GM19025 (cell line): ENCODE measurements at regions not wholly inside any gene's neighbourhood (a gene's known extent, or its start where the extent isn't known, plus 50 kb on each side); places are given as distances from the start of the nearest gene placed in this dataset.

Experiments used
- ATAC-seq: cut with Tn5 transposase; IDR thresholded peaks from one replicate; pipeline ENCODE4 v1.9.1; 2021; ENCODE audit warnings: mild to moderate bottlenecking, low read depth, moderate library complexity; ENCODE audit not compliant: unreplicated experiment

GRCh38 chr12:115481141-115481540 lies 796.4 kb downstream of the MED13L start:
- no peak for ATAC-seq

DNA sequence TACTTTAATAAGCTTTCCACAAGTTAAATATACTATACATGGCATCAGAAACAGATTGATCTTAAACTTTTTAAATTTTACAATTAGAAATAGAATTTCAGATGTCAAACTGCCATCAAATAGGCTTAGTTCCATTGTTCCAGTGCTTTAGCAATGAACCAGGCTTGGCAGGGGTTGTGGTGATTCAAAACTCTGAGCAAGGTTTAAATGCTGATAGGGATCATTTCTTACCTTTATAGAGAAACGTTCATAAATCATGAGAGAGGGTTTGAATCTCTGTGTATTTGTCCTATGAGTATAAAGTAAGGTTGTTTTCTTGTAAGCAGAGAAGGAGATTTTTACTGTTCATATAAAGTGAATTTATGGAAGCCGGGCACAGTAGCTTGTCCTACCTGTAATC lies 794.5 kb upstream of the TBX3 start:
- ATAC-seq, result no peak

DNA sequence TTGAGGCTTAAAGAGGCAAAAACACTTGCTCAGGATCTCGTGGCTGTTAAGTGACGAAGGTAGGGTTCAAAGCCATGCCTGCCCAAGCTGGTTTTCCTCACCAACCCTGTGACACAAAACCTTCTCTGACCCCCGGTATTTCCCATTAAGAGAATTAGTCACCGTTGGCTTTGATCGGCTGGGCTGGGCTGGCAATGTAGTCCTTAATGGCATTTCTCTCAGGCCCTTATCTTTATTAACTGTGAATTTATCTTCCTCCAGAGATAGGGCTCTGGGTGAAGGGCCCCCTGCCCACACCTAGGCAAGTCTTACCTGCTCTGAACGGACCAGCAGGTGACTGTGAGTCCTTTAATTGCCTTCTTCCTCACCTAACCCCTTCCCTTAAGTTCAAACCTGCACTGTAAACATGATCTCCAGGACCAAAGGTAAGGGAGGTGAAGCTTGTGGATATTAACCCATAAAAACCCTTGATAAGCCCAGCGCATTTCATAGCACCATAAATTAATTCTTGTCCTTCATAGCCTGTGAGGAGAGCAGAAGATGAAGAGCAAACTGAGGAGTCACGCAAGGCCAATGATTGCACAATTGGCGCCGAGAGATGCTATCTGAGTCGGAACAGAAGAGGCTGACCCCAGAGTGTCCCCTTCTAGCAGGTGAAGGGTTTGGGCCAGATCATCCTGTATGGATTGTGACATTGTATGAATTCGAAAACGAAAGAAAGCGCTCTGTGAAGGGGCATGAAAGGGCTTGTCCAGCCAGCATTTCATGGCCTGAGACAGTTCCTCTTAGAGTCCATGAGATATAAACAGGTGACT lies 790.8 kb upstream of the TBX3 start:
- no peak for ATAC-seq

DNA sequence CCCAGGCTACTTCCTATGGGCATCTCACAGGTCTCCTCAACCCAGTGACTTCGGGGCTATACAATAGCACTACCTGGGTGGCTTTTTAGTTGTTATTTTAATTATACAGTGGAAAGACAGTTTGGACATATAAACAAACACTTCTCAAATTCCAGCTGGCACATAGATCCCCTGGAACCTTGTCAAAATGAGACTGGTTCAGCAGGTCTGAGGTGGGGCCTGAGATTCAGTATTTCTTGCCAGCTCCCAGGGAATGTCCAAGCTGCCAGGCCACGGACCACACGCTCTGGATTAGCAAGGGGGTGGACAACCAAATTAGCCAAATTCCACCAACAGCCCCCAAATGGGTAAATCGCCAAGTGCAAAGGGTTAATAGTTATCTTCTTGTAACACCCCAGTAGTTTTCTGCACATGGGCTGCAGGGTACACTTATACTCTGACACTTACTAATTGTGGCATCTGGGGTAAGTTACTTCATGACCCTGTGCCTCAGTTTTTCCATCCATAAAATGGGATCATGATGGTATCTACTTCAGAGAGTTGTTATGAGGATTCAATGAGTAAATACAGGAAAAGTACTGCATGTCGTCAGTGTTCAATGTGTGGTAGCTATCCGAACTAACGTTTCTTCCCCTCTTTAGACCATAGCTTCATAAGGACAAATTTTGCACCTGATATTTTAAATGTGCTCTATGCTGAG lies 789.4 kb upstream of the TBX3 start:
- no peak for ATAC-seq

GRCh38 chr12:115472852-115473251 lies 788.9 kb upstream of the TBX3 start:
- no peak for ATAC-seq

GRCh38 chr12:115470977-115471376 lies 787.0 kb upstream of the TBX3 start:
- ATAC-seq, result no peak

GRCh38 chr12:115470526-115470925 lies 786.6 kb upstream of the TBX3 start:
- no peak for ATAC-seq

DNA sequence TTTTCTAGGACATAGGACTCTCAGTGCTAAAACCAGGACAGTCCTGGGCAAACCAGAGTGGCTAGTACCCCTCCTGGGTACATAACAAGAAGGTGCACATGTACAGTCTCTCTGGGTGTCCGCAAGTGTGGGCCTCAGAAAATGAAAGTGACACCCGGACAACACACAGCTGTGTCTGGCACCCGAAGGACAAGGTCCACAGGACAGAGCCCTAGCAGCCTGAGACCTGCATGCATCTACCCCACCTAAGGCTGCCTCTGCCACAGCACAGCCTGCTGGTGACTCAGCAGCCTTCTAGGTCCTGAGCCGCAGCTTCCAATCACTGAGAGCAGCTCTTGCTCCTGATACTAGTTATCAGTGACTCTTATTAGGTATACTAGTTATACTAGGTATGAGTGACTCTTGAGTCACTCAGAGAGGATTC lies 784.1 kb upstream of the TBX3 start:
- ATAC-seq, result no peak

GRCh38 chr12:115467531-115467930 lies 783.6 kb upstream of the TBX3 start:
- no peak for ATAC-seq

DNA sequence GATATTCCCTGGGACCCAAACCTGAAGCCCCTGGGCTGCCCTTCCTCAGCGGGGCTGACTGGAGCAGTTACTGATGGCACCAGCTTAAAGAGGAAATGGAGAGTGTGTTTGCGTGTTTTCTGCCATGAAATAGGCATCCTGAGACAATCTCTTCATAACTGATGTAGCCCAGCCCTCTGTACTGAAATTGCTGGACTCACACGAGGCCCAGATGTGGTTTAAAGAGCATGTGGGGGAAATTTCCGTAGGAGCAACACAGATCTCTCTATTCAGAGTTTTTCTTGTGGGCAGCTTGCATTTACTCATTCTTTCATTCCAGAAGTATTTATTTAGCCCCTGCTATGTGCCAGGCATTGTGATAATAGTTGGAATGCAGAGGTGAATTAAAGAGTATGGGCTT lies 782.1 kb upstream of the TBX3 start:
- no peak for ATAC-seq

DNA sequence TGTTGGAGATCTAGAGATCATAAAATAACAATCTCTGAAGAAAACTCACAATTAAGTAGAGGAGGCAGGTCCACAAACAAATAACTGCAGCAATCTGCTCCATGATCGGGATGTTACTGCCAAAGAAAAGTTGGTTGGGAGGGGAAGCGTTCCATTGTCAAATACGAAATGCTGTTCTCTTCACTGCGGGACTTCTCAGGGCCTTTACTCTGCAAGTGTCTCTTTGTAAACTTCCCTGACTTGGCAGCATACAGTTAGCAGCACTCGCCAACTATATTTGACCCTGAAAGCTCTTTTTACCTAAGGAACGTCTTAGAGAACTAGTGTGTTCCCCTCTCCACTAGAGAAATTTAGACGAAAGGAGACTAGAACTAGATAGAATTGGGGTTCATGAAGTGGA lies 780.7 kb upstream of the TBX3 start:
- no peak for ATAC-seq

DNA sequence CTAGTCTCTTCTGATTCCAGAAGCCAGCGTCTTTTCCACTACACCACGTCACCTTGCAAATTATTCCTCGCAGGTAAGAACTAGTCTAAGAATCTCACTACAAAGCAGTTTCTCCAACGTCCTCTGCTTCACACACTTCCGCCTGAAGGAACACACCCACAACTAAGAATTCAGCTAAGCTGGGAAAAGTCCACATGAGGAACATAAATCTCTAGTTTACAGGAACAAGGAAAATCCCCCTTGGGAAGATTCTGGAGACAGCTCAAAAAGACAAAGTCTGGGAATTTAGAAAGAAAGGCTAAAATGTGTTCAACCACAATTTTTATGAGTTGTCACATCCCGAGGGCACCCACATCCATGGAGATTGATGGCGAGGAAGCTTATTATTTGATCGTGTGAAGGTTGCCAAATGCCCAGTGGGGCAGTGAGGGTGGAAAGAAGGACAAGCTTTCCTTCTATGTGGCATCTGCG lies 780.2 kb upstream of the TBX3 start:
- no peak for ATAC-seq

DNA sequence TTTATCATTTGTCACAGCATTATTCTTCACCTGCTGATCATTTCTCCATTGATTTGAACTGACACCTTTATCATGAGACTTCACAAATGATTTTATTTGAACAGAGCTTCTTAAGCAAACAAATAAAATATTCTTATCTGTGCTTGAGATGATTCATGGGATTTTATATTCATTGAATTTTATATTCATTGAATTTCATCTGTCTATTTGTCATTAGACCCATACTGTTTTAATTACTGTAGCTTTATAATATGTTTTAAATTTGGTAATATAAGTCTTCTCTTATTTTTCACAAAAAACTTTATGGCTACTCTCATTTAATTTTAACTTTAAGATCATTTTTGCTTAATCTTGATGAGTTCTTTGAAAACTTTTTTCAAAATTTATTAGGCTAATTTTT lies 777.4 kb upstream of the TBX3 start:
- no peak for ATAC-seq

DNA sequence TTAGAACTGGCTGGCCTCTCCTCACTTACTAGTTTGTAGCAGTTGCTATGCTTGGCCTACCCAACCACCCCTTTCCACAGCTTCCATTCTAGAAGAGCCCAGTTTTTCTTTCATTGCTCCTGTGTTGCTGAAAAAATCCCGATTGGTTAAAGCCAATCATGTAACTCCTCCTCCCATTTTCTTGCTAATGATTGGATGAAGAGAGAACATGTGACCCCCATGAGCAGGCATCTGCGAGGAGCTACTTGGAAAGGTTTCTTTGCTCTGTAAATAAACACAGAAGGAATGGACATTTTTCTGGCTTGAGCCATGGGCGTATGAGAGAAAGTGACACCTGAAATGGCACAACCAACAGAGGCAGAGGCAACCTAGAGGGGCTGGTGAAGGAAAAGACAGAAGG lies 773.8 kb upstream of the TBX3 start:
- ATAC-seq, result no peak

DNA sequence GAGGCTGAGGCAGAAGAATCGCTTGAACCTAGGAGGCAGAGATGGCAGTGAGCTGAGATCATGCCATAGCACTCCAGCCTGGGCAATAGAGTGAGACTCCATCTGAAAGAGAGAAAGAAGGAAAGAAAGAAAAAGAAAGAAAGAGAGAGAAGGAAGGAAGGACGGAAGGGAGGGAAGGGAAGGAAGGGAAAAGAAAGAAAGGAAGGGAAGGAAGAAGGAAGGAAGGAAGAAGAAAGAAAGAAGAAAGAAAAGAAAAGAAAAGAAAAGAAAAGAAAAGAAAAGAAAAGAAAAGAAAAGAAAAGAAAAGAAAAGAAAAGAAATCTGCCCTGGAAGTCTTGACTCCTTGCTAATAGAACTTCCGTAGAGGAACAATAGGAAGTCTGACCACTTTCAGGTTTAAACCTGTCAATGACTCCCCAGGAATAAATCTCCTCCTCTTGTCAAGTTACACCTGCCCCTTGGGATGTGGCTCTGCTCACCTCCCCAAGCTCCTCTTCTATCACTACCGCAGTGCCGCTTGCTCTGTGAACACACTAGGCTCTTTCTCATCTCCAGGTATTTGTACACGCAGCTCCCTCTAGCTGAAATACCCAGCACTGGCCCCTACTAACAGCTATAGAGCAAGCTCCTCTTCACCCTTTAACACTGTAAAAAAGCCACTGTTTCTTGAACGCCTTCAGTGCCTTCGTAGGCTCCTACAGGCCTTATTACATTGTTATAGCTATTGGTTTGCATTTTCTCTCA lies 773.1 kb upstream of the TBX3 start:
- ATAC-seq, result no peak

GRCh38 chr12:115455268-115455681 lies 771.3 kb upstream of the TBX3 start:
- no peak for ATAC-seq

DNA sequence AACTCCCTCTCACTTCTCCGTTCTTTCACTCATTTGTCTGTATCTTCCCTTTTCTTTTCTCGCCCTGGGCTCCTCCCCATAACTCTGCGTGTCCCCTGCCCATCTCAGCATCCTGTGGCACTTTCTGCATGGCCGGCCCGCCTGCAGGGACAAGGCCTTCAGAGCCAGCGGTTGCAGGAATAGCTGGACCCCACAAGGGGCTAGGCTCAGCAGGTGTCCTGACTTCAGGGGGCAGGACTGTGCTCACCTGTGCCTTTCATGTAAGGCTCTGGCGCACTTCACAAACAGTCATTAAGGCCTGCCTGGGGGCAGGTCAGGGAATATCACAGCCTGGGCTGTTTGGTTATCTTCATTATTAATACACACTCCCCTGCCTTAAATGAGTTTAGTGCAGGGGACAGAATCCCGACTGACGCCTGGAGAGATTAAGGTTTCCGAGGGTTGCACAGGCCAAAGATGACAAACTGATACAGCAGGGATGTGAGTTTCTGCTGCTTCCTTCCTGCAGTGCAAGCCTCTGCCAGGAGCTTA lies 768.8 kb upstream of the TBX3 start:
- no peak for ATAC-seq

DNA sequence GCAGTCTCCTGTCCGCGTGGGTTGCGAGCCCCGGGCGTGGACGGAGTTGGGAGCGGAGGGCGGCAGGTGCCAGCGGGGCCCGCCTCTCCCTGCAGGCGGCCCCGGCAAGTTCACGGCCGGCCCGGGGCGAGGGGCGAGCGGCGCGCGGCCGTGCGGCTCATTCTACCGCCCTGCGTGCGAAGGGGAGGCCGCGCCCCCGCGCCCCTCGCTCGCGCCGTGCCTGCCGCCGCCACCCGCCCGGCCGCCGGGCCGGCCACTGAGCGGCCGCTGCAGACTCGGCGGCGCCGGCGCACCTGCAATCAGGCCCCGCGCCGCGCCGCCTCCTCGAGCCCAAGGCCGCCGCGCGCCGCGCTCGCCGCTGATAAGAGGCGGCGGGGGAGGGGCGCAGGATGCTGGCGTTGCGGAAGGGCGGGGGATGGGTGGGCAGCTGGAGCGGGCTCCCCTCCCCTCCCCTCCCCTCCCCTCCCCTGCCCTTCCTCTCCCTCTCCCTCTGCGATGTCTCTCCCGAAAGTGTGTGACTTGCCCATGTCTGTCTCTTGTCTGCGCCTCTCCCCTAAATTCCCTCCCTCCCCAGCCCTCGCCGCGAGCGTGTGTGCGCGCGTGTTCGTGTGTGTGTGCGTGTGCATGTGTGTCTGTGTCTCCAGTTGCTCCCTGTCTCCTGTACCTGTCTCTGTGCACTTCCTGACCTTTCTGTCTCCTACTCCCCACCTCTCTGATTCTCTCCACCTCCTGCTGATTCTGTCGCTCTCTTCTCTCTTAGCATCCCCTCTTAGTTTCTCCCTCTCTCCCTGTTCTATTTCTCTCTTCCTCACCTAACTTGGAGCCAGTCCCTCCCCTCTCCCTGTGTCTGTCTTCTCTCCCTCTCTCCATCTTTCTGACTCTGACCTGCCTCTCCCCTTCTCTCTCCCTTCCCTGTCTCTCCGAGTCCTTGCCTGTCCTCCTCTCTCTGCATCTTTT lies 768.1 kb upstream of the TBX3 start:
- no peak for ATAC-seq

DNA sequence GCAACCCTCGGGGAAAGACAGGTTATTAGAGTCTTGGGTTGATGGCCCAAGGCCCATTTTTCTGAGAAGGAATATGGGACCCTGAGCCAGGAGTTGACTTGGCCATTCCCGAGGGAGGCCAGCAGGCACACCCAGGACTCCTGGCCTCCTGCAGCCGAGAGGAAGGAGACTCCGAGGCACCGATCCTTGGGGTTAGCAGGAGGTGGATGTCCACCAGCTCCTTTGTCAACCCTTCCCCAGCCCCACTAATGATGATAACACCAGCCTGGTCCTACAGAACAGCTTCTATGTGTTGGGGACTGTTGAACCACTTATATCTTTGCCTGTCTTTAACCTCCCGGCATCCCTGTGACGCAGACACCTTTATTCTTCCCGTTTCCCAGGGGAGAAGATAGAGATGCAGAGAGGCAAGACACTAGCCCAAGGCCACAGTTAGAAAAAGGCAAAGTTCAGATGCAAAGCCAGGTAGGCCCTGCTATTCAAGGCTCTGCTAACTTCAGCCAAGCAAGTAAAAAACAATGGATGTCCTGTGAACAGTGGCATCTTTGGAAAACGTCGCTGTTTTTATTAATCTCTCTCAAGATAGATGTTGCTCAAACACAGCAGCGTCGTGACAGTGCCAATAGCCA lies 767.3 kb upstream of the TBX3 start:
- no peak for ATAC-seq
